Endodermal cell (in vitro differentiated cells): ENCODE measurements at regions not wholly inside any gene's neighbourhood (a gene's known extent, or its start where the extent isn't known, plus 50 kb on each side); places are given as distances from the start of the nearest gene placed in this dataset.
"Not testable (repeated sequence)": the region's sequence is repeated elsewhere in the genome, so short reads cannot be mapped to it uniquely, and the experiment has no call there.

Source experiments
- DNase-seq: peaks from one replicate; pipeline ENCODE4 v3.0.0-alpha.2; 2017
- H3K27ac ChIP-seq: 2 replicates; pipeline ENCODE4 v1.5.1; 2013; ENCODE audit warnings: mild to moderate bottlenecking, low read depth, low read length, moderate library complexity
- H3K27me3 ChIP-seq: 2 replicates; pipeline ENCODE4 v1.6.1; 2013; ENCODE audit warnings: mild to moderate bottlenecking, low read length, moderate library complexity; ENCODE audit not compliant: insufficient read depth, control insufficient read depth, poor library complexity, severe bottlenecking
- H3K36me3 ChIP-seq: 2 replicates; pipeline ENCODE4 v1.7.0; 2013; ENCODE audit warnings: mild to moderate bottlenecking, low read length, moderate library complexity; ENCODE audit not compliant: control insufficient read depth, insufficient read depth
- H3K4me1 ChIP-seq: one replicate; pipeline ENCODE4 v1.7.0; 2013; ENCODE audit warnings: low read length; ENCODE audit not compliant: control insufficient read depth, insufficient read depth
- H3K4me3 ChIP-seq: 2 replicates; pipeline ENCODE4 v1.5.1; 2013; ENCODE audit warnings: mild to moderate bottlenecking, low read length, moderate library complexity
- H3K9ac ChIP-seq: 2 replicates; pipeline ENCODE4 v1.6.1; 2013; ENCODE audit warnings: mild to moderate bottlenecking, low read length, moderate library complexity; ENCODE audit not compliant: poor library complexity, severe bottlenecking; ENCODE audit errors: extremely low read depth
- H3K9me3 ChIP-seq: 2 replicates; pipeline ENCODE4 v1.6.1; 2013; ENCODE audit warnings: mild to moderate bottlenecking, low read length, moderate library complexity; ENCODE audit not compliant: control insufficient read depth
- H3K27ac Mint-ChIP-seq: 2 replicates; pipeline ENCODE4 v1.8.0; 2020; ENCODE audit warnings: mixed read lengths
- H3K27me3 Mint-ChIP-seq: 2 replicates; pipeline ENCODE4 v1.8.0; 2021; ENCODE audit warnings: mild to moderate bottlenecking, mixed read lengths; ENCODE audit not compliant: insufficient read depth
- H3K36me3 Mint-ChIP-seq: 2 replicates; pipeline ENCODE4 v1.8.0; 2020; ENCODE audit warnings: low read depth, mixed read lengths
- H3K4me1 Mint-ChIP-seq: 2 replicates; pipeline ENCODE4 v1.8.0; 2020; ENCODE audit warnings: mixed read lengths
- H3K4me3 Mint-ChIP-seq: 2 replicates; pipeline ENCODE4 v1.8.0; 2020; ENCODE audit warnings: mild to moderate bottlenecking, moderate library complexity, mixed read lengths
- H3K9me3 Mint-ChIP-seq: 2 replicates; pipeline ENCODE4 v1.8.0; 2020; ENCODE audit warnings: mild to moderate bottlenecking, mixed read lengths
- WGBS, 2 experiments: methylation state at CpG; one replicate each; pipeline versions ENCODE4 v1.1.5 to v1.1.7; 2013; ENCODE audit warnings: missing lambda C conversion rate in 2 of 2, mixed read lengths in 1 of 2; ENCODE audit not compliant: insufficient coverage in 1 of 2, insufficient read length in 1 of 2; 5-methylcytosine and 5-hydroxymethylcytosine counted together
- TF ChIP-seq, protein P1 (sequence below): fragments of 200-600 bp; sonication (generic); conservative IDR thresholded peaks from 2 replicates; pipeline ENCODE4 v1.5.0; 2021; ENCODE audit warnings: antibody characterized with exemption, mild to moderate bottlenecking

GRCh38 chr18:70698574-70698973, 409.7 kb downstream of the SOCS6 start:
- H3K4me3 Mint-ChIP-seq, result no peak overlapping the region

GRCh38 chr18:70693246-70693645, 404.4 kb downstream of the SOCS6 start:
- WGBS, 2 experiments, result 55 to 64% methylated on average over 5 to 6 of the region's 6 CpGs
- Histone ChIP-seq H3K4me1 (no peaks in the 10 kb centered on the region), H3K9me3 (peaks cover 31% of the 10 kb centered on the region), H3K27me3 (no peaks in the 10 kb centered on the region), H3K4me3 (no peak overlapping the region), H3K9ac (no peak overlapping the region), H3K36me3 (no peaks in the 10 kb centered on the region), H3K27ac (no peak overlapping the region)
- no peak overlapping the region for H3K27ac Mint-ChIP-seq
- H3K27me3 Mint-ChIP-seq, result no peaks in the 10 kb centered on the region
- TF ChIP-seq, protein P1, sequence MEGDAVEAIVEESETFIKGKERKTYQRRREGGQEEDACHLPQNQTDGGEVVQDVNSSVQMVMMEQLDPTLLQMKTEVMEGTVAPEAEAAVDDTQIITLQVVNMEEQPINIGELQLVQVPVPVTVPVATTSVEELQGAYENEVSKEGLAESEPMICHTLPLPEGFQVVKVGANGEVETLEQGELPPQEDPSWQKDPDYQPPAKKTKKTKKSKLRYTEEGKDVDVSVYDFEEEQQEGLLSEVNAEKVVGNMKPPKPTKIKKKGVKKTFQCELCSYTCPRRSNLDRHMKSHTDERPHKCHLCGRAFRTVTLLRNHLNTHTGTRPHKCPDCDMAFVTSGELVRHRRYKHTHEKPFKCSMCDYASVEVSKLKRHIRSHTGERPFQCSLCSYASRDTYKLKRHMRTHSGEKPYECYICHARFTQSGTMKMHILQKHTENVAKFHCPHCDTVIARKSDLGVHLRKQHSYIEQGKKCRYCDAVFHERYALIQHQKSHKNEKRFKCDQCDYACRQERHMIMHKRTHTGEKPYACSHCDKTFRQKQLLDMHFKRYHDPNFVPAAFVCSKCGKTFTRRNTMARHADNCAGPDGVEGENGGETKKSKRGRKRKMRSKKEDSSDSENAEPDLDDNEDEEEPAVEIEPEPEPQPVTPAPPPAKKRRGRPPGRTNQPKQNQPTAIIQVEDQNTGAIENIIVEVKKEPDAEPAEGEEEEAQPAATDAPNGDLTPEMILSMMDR, result no peak
- H3K36me3 Mint-ChIP-seq, result no peaks in the 10 kb centered on the region
- H3K4me3 Mint-ChIP-seq, result no peak overlapping the region
- peaks cover 2% of the 10 kb centered on the region for H3K9me3 Mint-ChIP-seq
- peak; percentile 41 for DNase-seq
- H3K4me1 Mint-ChIP-seq, result peaks cover 5% of the 10 kb centered on the region

More at GRCh38 chr18:70698574-70698973, 409.7 kb downstream of the SOCS6 start:
- Histone ChIP-seq H3K27ac (no peak overlapping the region), H3K36me3 (no peaks in the 10 kb centered on the region), H3K27me3 (no peaks in the 10 kb centered on the region), H3K4me1 (no peaks in the 10 kb centered on the region), H3K4me3 (no peak overlapping the region), H3K9ac (no peak overlapping the region), H3K9me3 (peaks cover 49% of the 10 kb centered on the region)
- Mint-ChIP-seq H3K27ac (no peak overlapping the region), H3K27me3 (no peaks in the 10 kb centered on the region), H3K36me3 (no peaks in the 10 kb centered on the region), H3K9me3 (peaks cover 2% of the 10 kb centered on the region), H3K4me1 (no peaks in the 10 kb centered on the region)
- 98 to 100% methylated on average over 2 to 3 of the region's 3 CpGs for WGBS, 2 experiments
- no peak for DNase-seq
- TF ChIP-seq, protein P1, result no peak

GRCh38 chr18:70689765-70690164, 400.9 kb downstream of the SOCS6 start:
- WGBS, 2 experiments, result 68 to 76% methylated on average over 2 to 4 of the region's 5 CpGs
- not testable (repeated sequence) for H3K4me1 Mint-ChIP-seq, H3K9me3 Mint-ChIP-seq, H3K4me1 ChIP-seq, DNase-seq, H3K27me3 ChIP-seq, H3K4me3 Mint-ChIP-seq, H3K9ac ChIP-seq, H3K27ac Mint-ChIP-seq, H3K27me3 Mint-ChIP-seq, H3K4me3 ChIP-seq, H3K36me3 Mint-ChIP-seq, H3K27ac ChIP-seq, H3K36me3 ChIP-seq
- peaks cover 29% of the 10 kb centered on the region for H3K9me3 ChIP-seq

GRCh38 chr18:70688286-70688685, 399.4 kb downstream of the SOCS6 start:
- H3K9me3 Mint-ChIP-seq, result no peaks in the 10 kb centered on the region

More at GRCh38 chr18:70688286-70688685, 399.4 kb downstream of the SOCS6 start:
- Histone ChIP-seq H3K36me3 (no peaks in the 10 kb centered on the region), H3K9me3 (peaks cover 30% of the 10 kb centered on the region), H3K27ac (no peak overlapping the region), H3K4me3 (no peak overlapping the region), H3K9ac (no peak overlapping the region), H3K4me1 (no peaks in the 10 kb centered on the region), H3K27me3 (no peaks in the 10 kb centered on the region)
- Mint-ChIP-seq H3K36me3 (no peaks in the 10 kb centered on the region), H3K4me3 (no peak overlapping the region), H3K4me1 (peaks cover 2% of the 10 kb centered on the region), H3K27ac (no peak overlapping the region), H3K27me3 (no peaks in the 10 kb centered on the region)
- TF ChIP-seq, protein P1, result no peak
- WGBS, 2 experiments, result 50% methylated on average over 1 of the region's 1 CpG; no CpG with 5 or more reads in 1 of the 2 experiments
- DNase-seq, result no peak
